Amygdala (tissue), 56 donors: ENCODE measurements at regions not wholly inside any gene's neighbourhood (a gene's known extent, or its start where the extent isn't known, plus 50 kb on each side); places are given as distances from the start of the nearest gene placed in this dataset.

Experiments used
- DNase-seq, 56 donors: peaks; one replicate each; lab custom pipeline; 2025; lab: John Stamatoyannopoulos, UW

DNA sequence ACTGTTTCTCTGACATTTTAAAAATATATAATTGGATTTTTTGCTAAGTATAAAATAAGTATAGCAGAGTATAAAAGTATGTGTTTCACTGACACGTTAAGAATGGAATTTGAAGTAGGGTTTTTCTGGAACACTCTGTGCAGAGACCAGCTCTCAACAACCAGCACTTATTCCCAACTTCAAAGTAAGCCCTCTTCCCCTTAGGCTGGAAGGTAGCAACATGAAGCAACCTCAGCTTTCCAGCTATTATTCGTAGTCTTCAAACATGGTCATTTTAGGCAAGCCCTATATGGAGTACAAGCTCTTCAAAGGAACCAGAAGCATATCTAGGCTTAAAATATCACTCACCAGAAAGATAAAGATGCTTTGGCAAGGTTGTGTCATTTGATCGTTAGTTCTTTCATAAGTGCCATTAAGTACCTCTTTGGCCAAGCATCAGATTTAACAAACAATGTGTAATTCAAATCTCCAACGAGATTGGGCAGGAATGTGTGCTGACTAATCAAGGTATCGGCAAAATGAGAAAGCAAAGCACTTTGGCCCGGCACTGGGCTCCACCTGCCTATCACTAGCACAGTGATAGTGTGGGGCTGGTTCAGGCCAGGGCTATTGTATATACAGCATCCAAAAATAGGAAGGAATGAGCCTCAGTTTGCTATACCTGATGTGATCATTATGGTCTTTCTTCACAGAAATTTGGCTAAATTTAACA lies 95.9 kb upstream of the FREM2 start:
- no peak for DNase-seq

DNA sequence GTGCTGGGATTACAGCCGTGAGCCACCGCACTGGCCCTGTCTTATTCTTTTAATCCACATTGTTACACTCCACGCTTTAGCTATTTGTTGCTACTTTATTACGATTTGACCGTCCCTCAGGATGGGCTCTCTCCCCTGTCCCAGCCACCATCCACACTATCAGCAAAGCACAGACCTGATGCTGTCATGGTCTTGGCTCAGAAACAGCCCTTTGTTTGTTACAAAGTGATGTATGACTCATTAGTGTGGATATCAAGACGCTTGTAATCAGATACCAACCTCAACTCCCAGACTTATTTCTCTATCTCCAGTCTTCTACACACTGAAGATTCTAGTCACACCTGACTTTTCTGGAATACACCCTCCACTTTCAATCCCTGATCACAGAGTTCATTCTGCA lies 84.6 kb upstream of the FREM2 start:
- DNase-seq, result no peak

DNA sequence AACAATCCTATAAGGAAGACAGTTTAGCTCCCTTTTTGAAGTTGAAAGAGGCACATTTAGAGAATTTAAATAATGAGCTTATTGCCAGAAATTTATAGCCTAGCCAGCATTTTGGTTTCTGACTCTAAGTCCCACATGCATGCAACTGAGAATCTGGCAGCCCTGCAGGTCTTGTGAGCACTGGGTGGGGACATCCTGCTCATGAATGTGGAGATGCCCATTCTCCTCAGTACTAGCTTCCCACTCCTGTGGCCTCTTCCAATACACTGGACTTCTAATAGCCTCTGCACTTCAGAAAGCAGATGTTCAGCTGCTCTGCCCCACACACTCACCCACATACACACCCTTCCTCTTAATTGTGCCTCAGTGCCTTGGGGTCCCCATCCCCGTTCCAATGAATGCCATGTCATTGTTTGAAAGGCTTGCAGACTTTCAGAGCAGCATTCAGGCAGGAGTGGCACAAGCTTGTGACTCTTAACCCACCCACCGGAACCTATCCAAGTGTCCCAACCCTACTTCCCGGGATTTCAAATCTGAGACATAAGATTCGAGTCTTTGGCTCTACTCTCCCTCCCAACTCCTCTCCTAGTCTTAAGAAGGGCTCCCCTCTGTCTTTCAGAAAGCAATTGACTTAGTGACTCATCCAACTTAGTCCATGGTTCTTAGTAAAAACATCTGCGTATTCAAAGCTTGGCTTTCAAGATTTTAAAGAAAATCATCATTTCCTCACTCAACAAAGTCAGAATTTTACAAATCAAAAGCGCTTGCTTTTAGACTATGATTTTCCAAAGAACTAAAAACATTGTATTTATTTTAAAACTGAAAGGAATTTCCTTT lies 80.0 kb upstream of the FREM2 start:
- DNase-seq, result no peak

DNA sequence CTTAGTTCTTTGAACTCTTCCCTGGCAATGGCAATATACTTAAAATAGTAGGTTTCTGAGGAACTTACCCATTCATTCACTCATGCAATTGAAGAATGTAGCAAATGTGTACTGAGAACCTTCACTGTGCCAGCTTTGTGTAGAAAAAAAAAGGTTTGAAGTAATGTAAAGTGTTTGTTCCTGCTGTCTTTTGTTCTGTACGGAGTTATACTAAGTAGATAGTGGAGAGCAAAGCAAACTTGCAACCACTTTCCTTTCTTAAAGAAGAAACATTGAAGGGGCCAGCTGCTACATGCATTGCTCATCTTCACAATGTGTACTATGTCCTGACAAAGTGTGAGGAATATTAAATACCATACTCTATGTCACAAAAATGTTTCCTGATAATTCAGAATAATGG lies 68.9 kb upstream of the FREM2 start:
- no peak for DNase-seq

DNA sequence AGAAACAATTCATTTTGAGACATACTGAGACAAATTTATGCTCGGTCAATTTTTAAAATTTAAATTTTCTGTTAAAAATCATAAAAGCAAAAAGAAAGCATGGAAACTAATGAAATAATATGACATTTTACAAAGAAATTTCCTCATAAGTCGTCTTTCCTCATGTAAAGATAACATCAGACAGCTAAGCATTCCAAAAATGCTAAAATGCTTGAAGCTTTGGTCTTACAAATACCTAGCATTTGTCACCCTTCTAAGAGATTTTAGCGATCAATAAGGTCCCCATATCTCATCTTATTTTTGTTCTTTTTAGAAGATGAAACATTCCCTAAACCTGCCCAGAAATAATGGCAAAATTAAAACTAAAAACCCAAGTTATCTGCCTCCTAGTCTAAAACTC lies 68.5 kb upstream of the FREM2 start:
- DNase-seq, result no peak

DNA sequence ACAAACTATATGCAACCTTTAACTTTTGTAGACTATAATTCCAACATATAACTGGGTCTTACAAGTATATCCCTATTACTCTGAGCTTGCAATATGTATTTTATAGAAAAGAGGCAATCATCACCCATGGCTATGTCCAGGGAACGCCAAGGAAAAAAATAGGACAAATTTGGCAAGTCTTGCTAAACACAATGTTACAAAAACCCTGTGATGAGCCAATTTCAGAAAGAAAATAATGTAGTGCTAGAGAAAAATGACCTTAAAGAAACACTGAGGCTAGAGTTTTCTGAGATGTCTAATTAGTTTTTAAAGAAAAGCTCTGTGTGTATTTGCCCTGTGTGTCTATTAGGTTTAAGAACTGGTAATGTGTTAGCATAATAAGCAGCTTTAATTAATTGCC lies 68.0 kb upstream of the FREM2 start:
- DNase-seq, result no peak

DNA sequence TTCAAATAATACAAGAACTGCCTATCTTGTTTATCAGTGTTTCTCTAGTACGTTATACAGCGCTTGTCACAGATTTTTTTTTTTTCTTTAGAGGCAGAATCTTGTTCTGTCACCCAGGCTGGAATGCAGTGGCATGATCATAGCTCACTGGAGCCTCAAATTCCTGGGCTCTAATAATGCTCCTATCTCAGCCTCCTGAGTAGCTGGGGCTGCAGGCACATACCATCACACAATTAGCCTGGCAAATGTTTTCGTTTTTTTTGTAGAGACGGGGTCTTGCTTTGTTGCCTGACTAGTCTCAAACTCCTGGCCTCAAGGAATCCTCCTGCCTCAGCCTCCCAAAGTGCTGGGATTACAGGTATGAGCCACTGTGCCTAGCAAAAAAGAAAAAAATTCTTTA lies 66.0 kb upstream of the FREM2 start:
- DNase-seq, result no peak

DNA sequence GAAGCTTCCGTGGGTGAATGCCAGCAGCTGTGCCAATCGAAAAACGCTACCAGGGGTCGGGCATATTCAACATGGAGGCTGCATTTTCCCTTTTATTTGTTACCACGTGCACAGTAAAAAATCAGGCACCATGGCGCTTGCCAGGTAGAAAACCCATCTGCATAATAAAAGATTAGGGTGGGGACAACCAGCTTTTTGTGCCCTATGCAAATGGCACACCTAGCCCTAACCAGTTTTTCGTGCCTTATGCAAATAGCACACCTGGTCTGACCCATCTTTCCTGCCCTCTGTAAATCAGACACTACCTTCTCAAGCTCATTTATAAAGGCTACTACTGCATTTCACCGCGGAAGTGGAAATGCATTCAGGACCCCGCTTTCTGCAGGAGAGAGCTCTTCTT lies 62.1 kb upstream of the FREM2 start:
- no peak for DNase-seq

DNA sequence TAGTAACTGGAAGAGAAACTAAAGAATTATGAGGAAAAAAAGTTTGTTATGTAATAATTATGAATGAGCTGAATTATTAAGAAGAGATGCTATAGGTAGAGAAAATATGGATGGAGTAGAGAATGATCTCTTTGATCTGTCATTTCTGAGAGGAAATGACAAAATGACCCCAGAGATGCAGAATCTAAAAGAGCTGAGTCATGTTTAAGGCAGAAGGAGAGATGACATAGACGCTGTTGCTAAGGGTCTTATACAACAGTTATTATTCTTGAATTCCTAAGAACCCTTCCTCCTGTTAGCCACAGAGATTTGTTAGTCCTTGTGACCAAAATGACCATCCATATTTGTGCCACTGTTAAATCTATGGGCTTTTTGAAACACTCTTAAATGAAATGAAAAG lies 58.3 kb upstream of the FREM2 start:
- no peak for DNase-seq

DNA sequence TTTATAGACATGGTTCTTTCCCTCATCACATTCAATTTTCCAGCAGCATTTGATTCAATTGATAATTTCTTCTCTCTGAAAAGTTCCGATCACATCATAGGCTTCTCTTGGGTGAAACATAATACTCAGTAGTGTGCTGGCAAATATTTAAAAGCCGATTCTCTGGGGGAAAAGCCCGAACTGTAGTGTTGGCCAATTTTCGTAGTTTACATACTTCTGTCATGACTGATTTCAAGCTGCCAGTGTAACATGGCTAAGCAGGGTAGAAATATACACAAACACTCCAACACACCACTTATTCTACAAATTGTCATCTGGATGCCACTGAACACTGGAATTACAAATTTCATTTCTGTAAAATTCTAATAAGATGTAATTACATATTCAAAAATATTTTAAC lies 56.1 kb upstream of the FREM2 start:
- DNase-seq, result no peak

DNA sequence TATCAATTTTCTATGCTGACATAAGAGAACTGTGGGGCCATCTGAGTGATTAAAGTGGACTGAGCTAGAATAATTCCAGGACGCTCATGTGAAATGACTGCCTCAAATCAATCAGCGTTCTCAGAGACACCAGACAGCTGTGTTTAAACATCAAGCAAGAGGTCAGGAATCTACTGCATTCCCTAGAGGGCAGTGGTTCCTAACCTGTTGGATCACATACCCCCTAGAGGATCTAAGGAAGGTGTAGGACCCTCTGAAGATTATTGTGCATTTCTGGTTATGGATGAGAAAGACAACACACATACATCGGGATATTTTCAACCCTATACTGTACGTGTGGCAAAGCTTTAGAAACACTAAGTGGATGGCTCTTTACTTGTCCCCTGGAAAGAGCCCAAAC lies 51.8 kb upstream of the FREM2 start:
- DNase-seq, result no peak

DNA sequence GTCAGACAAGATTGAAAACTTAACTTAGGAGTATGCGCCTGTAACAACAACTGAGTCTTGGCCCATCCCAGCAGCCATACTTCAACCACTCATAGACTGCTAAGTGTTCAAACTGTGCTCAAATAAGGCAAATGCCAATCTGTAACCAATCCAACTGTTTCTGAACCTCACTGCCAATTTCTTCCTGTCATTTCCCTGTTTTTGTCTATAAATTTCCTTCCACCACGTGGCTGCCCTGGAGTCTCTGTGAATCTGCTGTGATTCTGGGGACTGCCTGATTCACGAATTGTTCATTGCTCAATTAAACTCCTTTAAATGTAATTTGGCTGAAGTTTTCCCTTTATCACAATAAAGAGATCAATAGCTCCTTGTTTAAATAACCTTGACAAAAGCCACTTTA lies 50.8 kb upstream of the FREM2 start:
- no peak for DNase-seq

DNA sequence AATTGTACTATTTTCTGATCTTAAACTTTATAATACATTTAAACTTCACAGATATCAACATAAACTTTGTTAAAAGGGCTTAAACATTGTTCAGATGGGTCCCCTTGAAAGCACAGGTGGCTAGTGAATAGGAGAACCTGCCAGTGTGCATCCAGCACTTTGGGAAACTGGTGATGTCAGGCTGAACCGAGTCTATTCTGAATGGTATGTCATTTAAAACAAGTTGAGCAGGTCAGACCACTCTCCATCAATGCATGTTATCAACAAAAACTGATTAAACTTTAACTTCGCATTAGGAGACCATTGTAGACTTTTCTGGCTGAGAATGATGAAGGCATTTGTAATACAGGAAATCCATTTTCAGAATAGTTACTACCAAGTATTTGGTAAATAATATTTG lies 50.1 kb upstream of the FREM2 start:
- DNase-seq, result no peak
